WTC11 (cell line): ENCODE measurements at regions not wholly inside any gene's neighbourhood (a gene's known extent, or its start where the extent isn't known, plus 50 kb on each side); places are given as distances from the start of the nearest gene placed in this dataset.

ENCODE experiments used
- AR ChIP-seq: fragments of 250-450 bp; sonication (Bioruptor Pico); IDR thresholded peaks from 2 replicates; pipeline ENCODE4 v1.9.0; 2021; ENCODE audit warnings: mild to moderate bottlenecking
- ETV6 ChIP-seq: sonication (generic); formaldehyde crosslinking; IDR thresholded peaks from 2 replicates; pipeline ENCODE4 v1.8.1; 2022; ENCODE audit warnings: mild to moderate bottlenecking, missing genetic modification reagents
- NFE2L1 ChIP-seq: sonication (generic); formaldehyde crosslinking; IDR thresholded peaks from 2 replicates; pipeline ENCODE4 v1.8.1; 2023; ENCODE audit warnings: missing genetic modification reagents
- NR2C2 ChIP-seq: sonication (generic); formaldehyde crosslinking; IDR thresholded peaks from 2 replicates; pipeline ENCODE4 v1.8.0; 2022; ENCODE audit warnings: mild to moderate bottlenecking, missing genetic modification reagents
- ZNF263 ChIP-seq: sonication (generic); formaldehyde crosslinking; IDR thresholded peaks from 2 replicates; pipeline ENCODE4 v1.8.1; 2022; ENCODE audit warnings: low read depth, mild to moderate bottlenecking, moderate library complexity, missing genetic modification reagents
- TF ChIP-seq, protein P1 (sequence below): fragments of 200-600 bp; IDR thresholded peaks from 2 replicates; pipeline ENCODE4 v1.8.0; 2022; ENCODE audit warnings: antibody characterized with exemption
- TF ChIP-seq, protein P2 (sequence below): sonication (generic); formaldehyde crosslinking; IDR thresholded peaks from 2 replicates; pipeline ENCODE4 v1.8.1; 2023; ENCODE audit warnings: mild to moderate bottlenecking, missing genetic modification reagents, moderate library complexity

DNA sequence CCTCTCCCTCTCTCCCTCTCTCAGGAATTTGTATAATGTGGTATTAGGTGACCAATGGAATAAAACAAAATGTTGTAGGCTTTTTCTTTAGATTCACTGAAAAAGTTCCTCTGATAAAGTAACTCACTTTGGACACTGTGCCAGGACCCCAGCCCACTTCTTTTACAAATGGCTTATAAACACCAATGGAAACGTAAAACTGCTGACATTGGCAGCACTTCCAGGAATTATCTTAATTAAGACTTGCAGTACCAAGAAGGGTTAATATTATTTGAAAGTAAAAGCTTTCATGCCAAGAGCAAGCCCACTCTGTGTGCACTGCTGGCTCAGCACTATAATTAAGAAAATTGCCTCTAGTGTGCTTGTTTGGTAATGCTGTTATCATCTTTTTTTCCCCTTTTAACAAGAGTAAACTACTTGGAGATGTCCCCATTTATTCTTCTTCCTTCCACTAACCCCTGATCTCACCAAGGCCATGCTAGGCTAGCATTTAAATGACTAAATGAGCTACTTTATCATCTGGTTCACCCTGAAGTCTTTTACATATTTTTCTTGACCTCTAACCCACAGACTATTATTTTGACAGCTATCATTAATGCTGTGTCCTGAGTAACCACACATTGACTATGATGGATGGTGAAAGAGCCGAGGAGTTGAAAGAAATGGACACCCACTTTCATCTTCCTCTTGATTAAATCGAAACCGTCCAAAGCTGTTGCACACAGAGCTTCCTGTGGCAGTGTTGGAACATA lies 232.2 kb upstream of the ETAA1 start:
- TF ChIP-seq, protein P1, sequence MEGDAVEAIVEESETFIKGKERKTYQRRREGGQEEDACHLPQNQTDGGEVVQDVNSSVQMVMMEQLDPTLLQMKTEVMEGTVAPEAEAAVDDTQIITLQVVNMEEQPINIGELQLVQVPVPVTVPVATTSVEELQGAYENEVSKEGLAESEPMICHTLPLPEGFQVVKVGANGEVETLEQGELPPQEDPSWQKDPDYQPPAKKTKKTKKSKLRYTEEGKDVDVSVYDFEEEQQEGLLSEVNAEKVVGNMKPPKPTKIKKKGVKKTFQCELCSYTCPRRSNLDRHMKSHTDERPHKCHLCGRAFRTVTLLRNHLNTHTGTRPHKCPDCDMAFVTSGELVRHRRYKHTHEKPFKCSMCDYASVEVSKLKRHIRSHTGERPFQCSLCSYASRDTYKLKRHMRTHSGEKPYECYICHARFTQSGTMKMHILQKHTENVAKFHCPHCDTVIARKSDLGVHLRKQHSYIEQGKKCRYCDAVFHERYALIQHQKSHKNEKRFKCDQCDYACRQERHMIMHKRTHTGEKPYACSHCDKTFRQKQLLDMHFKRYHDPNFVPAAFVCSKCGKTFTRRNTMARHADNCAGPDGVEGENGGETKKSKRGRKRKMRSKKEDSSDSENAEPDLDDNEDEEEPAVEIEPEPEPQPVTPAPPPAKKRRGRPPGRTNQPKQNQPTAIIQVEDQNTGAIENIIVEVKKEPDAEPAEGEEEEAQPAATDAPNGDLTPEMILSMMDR, result no peak
- TF ChIP-seq NFE2L1 (CRISPR knock-in tag) (no peak), NR2C2 (CRISPR knock-in tag) (no peak), ZNF263 (CRISPR knock-in tag) (no peak), ETV6 (CRISPR knock-in tag) (no peak), AR (CRISPR knock-in tag) (no peak)
- TF ChIP-seq, protein P2, sequence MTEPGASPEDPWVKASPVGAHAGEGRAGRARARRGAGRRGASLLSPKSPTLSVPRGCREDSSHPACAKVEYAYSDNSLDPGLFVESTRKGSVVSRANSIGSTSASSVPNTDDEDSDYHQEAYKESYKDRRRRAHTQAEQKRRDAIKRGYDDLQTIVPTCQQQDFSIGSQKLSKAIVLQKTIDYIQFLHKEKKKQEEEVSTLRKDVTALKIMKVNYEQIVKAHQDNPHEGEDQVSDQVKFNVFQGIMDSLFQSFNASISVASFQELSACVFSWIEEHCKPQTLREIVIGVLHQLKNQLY (CRISPR knock-in tag), result no peak
